B cell (primary cell): ENCODE measurements at regions not wholly inside any gene's neighbourhood (a gene's known extent, or its start where the extent isn't known, plus 50 kb on each side); places are given as distances from the start of the nearest gene placed in this dataset.

ENCODE experiments used
- ATAC-seq: fragments of 200-7000 bp; cut with Tn5 transposase; one replicate; pipeline ENCODE4 v1.10.0; 2021; ENCODE audit warnings: low read depth, mild to moderate bottlenecking, moderate number of reproducible peaks, moderate library complexity
- CTCF ChIA-PET: fragments of 350-600 bp; sonication (Branson Sonifier 250); formaldehyde crosslinking; loops from one replicate; lab custom pipeline; 2021; ENCODE audit warnings: antibody characterized with exemption, inconsistent platforms; lab: Charles Lee
- POLR2A ChIA-PET: fragments of 350-600 bp; sonication (Branson Sonifier 250); formaldehyde crosslinking; loops from one replicate; lab custom pipeline; 2021; ENCODE audit warnings: antibody characterized with exemption; lab: Charles Lee
- DNase-seq: peaks from one replicate; pipeline ENCODE4 v3.0.0; 2013
- H2AFZ ChIP-seq: 2 replicates; pipeline ENCODE4 v1.6.1; 2012; ENCODE audit warnings: mild to moderate bottlenecking, low read depth, low read length; ENCODE audit not compliant: insufficient read depth, poor library complexity, severe bottlenecking
- H3K27ac ChIP-seq, 2 donors: 1 replicate in 1 of 2; 2 replicates in 1 of 2; pipeline ENCODE4 v1.5.1; 2012 to 2013; ENCODE audit warnings: low read length in 2 of 2, mild to moderate bottlenecking in 2 of 2, moderate library complexity in 1 of 2
- H3K27me3 ChIP-seq, 4 experiments: fragments of 200-600 bp in 1 of 4; sonication (generic) in 1 of 4; replicated peaks in 1 of 4; 1 replicate in 2 of 4; 2 replicates in 2 of 4; pipeline versions ENCODE4 v1.6.1 to v1.7.0; 2013 to 2016; ENCODE audit warnings: low read length in 3 of 4, mild to moderate bottlenecking in 2 of 4, mixed read lengths in 1 of 4, moderate library complexity in 1 of 4; ENCODE audit not compliant: insufficient read depth in 4 of 4, control insufficient read depth in 3 of 4; ENCODE audit errors: control extremely low read depth in 1 of 4
- H3K36me3 ChIP-seq, 2 experiments: replicated peaks in 1 of 2; 1 replicate in 1 of 2; 2 replicates in 1 of 2; pipeline versions ENCODE4 v1.6.1 to v1.7.1; 2013; ENCODE audit warnings: low read length in 1 of 2; ENCODE audit not compliant: insufficient read depth in 2 of 2, control insufficient read depth in 1 of 2; ENCODE audit errors: control extremely low read depth in 1 of 2, extremely low read depth in 1 of 2
- H3K4me1 ChIP-seq, 2 donors: fragments of 200-600 bp in 1 of 2; sonication (generic) in 1 of 2; 1 replicate in 1 of 2; 2 replicates in 1 of 2; pipeline versions ENCODE4 v1.5.1 to v1.6.1; 2013 to 2017; ENCODE audit warnings: low read length in 2 of 2; ENCODE audit not compliant: control insufficient read depth in 2 of 2, insufficient read depth in 2 of 2
- H3K4me2 ChIP-seq: replicated peaks from 2 replicates; pipeline ENCODE3; 2012; ENCODE audit warnings: mild to moderate bottlenecking, low read depth, low read length; ENCODE audit not compliant: poor library complexity, severe bottlenecking
- H3K4me3 ChIP-seq, 5 experiments: fragments of 200-600 bp in 1 of 5; sonication (generic) in 1 of 5; 1 replicate in 3 of 5; 2 replicates in 2 of 5; pipeline versions ENCODE4 v1.5.1 to v1.7.0; 2011 to 2016; ENCODE audit warnings: low read length in 4 of 5, mild to moderate bottlenecking in 4 of 5, low read depth in 2 of 5, control low read depth in 1 of 5, moderate library complexity in 1 of 5; ENCODE audit not compliant: insufficient read depth in 1 of 5; ENCODE audit errors: control extremely low read depth in 1 of 5, extremely low read depth in 1 of 5
- H3K79me2 ChIP-seq: fragments of 200-600 bp; sonication (generic); one replicate; pipeline ENCODE4 v1.6.0; 2016; ENCODE audit warnings: low read length; ENCODE audit not compliant: control insufficient read depth, insufficient read depth
- H3K9ac ChIP-seq: fragments of 200-600 bp; sonication (generic); 2 replicates; pipeline ENCODE4 v1.6.1; 2017; ENCODE audit warnings: mild to moderate bottlenecking, low read length, moderate library complexity
- H3K9me3 ChIP-seq, 3 donors: one replicate each; pipeline versions ENCODE4 v1.6.1 to v1.7.1; 2013; ENCODE audit warnings: low read length in 2 of 3; ENCODE audit not compliant: control insufficient read depth in 2 of 3, insufficient read depth in 1 of 3; ENCODE audit errors: control extremely low read depth in 1 of 3
- H4K20me1 ChIP-seq: 2 replicates; pipeline ENCODE4 v1.6.0; 2012; ENCODE audit warnings: mild to moderate bottlenecking, low read length; ENCODE audit not compliant: insufficient read depth, control insufficient read depth, poor library complexity, severe bottlenecking
- H3K27ac Mint-ChIP-seq: one replicate; pipeline ENCODE4 v1.8.0; 2021; ENCODE audit warnings: mixed read lengths
- H3K27me3 Mint-ChIP-seq: one replicate; pipeline ENCODE4 v1.8.0; 2021; ENCODE audit warnings: mixed read lengths
- H3K4me1 Mint-ChIP-seq: one replicate; pipeline ENCODE4 v1.8.0; 2021; ENCODE audit warnings: mixed read lengths
- H3K4me3 Mint-ChIP-seq: one replicate; pipeline ENCODE4 v1.8.0; 2021; ENCODE audit warnings: mixed read lengths
- H3K9me3 Mint-ChIP-seq: one replicate; pipeline ENCODE4 v1.8.0; 2022; ENCODE audit warnings: mixed read lengths; ENCODE audit not compliant: insufficient read depth
- CTCF ChIP-seq: fragments of 200-600 bp; IDR thresholded peaks from one replicate; pipeline ENCODE4 v1.8.0; 2022; ENCODE audit warnings: antibody characterized with exemption, mild to moderate bottlenecking
- EZH2 ChIP-seq: IDR thresholded peaks from 2 replicates; pipeline ENCODE4 v1.6.1; 2012; ENCODE audit warnings: borderline replicate concordance, low read depth, mild to moderate bottlenecking, moderate library complexity, low read length; ENCODE audit not compliant: insufficient read depth, poor library complexity, severe bottlenecking
- WGBS: methylation state at CpG from one replicate; pipeline ENCODE4 v1.1.5; 2013; ENCODE audit warnings: missing lambda C conversion rate; ENCODE audit not compliant: insufficient coverage; 5-methylcytosine and 5-hydroxymethylcytosine counted together
- intact Hi-C: fragments of 100-400 bp; cut with micrococcal nuclease; formaldehyde crosslinking; loops from one replicate; pipeline ENCODE4 v1.10.0; 2022

- Histone ChIP-seq H3K4me2 (no peak overlapping the region), H3K9me3 (no peaks in the 10 kb centered on the region), H3K4me1 (no peaks in the 10 kb centered on the region), H3K79me2 (no peaks in the 10 kb centered on the region), H3K9ac (no peak overlapping the region), H4K20me1 (no peaks in the 10 kb centered on the region), H3K27ac (no peak overlapping the region), H3K27me3 (no peaks in the 10 kb centered on the region), H3K4me3 (no peak overlapping the region), H3K36me3 (no peaks in the 10 kb centered on the region), H2AFZ (no peak overlapping the region)
- intact Hi-C loops: no loop called here
- TF ChIP-seq EZH2 (no peak), CTCF (no peak)
- DNase-seq (no peak), ATAC-seq (no peak)
- H3K27ac Mint-ChIP-seq: no peak overlapping the region
- no peak overlapping the region for H3K4me3 Mint-ChIP-seq
- POLR2A ChIA-PET: no interaction called here
- peaks cover 3% of the 10 kb centered on the region for H3K9me3 Mint-ChIP-seq
- CTCF ChIA-PET: no interaction called here
- no peaks in the 10 kb centered on the region for H3K4me1 Mint-ChIP-seq
- no CpG with 5 or more reads among the region's 1 CpG for WGBS
- H3K27me3 Mint-ChIP-seq: peaks cover 9% of the 10 kb centered on the region
Measured at GRCh38 chr11:109000531-109000930, 335.7 kb downstream of the DDX10 start.

GRCh38 chr11:109001585-109001984 is 336.7 kb downstream of the DDX10 start:
- Histone ChIP-seq H3K27me3 (no peaks in the 10 kb centered on the region), H3K4me3 (no peak overlapping the region), H4K20me1 (no peaks in the 10 kb centered on the region), H3K4me2 (no peak overlapping the region), H3K9ac (no peak overlapping the region), H3K4me1 (no peaks in the 10 kb centered on the region), H3K36me3 (no peaks in the 10 kb centered on the region), H3K9me3 (no peaks in the 10 kb centered on the region), H3K27ac (no peak overlapping the region), H3K79me2 (no peaks in the 10 kb centered on the region), H2AFZ (no peak overlapping the region)
- no peak for TF ChIP-seq EZH2
- no peak for TF ChIP-seq CTCF
- DNase-seq (no peak), ATAC-seq (no peak)
- intact Hi-C loops: no loop called here
- Mint-ChIP-seq H3K4me1 (no peaks in the 10 kb centered on the region), H3K9me3 (peaks cover 1% of the 10 kb centered on the region), H3K27me3 (peaks cover 13% of the 10 kb centered on the region), H3K27ac (no peak overlapping the region), H3K4me3 (no peak overlapping the region)
- POLR2A ChIA-PET: no interaction called here
- CTCF ChIA-PET: no interaction called here
